NCI-H2196 treated with DMSO at 0.1 percent for 48 hours (cell line): ENCODE measurements at regions not wholly inside any gene's neighbourhood (a gene's known extent, or its start where the extent isn't known, plus 50 kb on each side); places are given as distances from the start of the nearest gene placed in this dataset.
"Not testable (repeated sequence)": the region's sequence is repeated elsewhere in the genome, so short reads cannot be mapped to it uniquely, and the experiment has no call there.

Experiments
- DNase-seq: peaks from one replicate; lab custom pipeline; 2025; ENCODE audit not compliant: unreplicated experiment; lab: John Stamatoyannopoulos, UW

GRCh38 chr13:34721631-34722595 lies 220.2 kb upstream of the NBEA start:
- no peak for DNase-seq

- no peak for DNase-seq
These were observed 219.1 kb upstream of the NBEA start for GRCh38 chr13:34722922-34723321.

- DNase-seq, result no peak
These were observed 211.1 kb upstream of the NBEA start for GRCh38 chr13:34730961-34731360.

GRCh38 chr13:34731486-34731885 lies 210.6 kb upstream of the NBEA start:
- no peak for DNase-seq

GRCh38 chr13:34733721-34734120 lies 208.3 kb upstream of the NBEA start:
- no peak for DNase-seq

GRCh38 chr13:34734932-34735331 lies 207.1 kb upstream of the NBEA start:
- DNase-seq, result no peak

- DNase-seq, result no peak
These were observed 203.6 kb upstream of the NBEA start for GRCh38 chr13:34738254-34738992.

GRCh38 chr13:34747056-34747455 lies 195.0 kb upstream of the NBEA start:
- not testable (repeated sequence) for DNase-seq

GRCh38 chr13:34747507-34747906 lies 194.6 kb upstream of the NBEA start:
- no peak for DNase-seq

GRCh38 chr13:34748073-34748472 lies 194.0 kb upstream of the NBEA start:
- peak; percentile 25 for DNase-seq

GRCh38 chr13:34748596-34748995 lies 193.5 kb upstream of the NBEA start:
- no peak for DNase-seq

- no peak for DNase-seq
These were observed 193.0 kb upstream of the NBEA start for GRCh38 chr13:34749046-34749445.

GRCh38 chr13:34750078-34750931 lies 191.8 kb upstream of the NBEA start:
- DNase-seq, result peak; percentile 5

GRCh38 chr13:34751044-34751443 lies 191.0 kb upstream of the NBEA start:
- no peak for DNase-seq

- no peak for DNase-seq
These were observed 190.6 kb upstream of the NBEA start for GRCh38 chr13:34751492-34751891.

GRCh38 chr13:34752283-34752960 lies 189.6 kb upstream of the NBEA start:
- no peak for DNase-seq

GRCh38 chr13:34756136-34756535 lies 185.9 kb upstream of the NBEA start:
- no peak for DNase-seq

- DNase-seq, result no peak
These were observed 185.5 kb upstream of the NBEA start for GRCh38 chr13:34756572-34756971.

GRCh38 chr13:34757441-34757840 lies 184.6 kb upstream of the NBEA start:
- no peak for DNase-seq

- DNase-seq, result no peak
These were observed 183.4 kb upstream of the NBEA start for GRCh38 chr13:34758628-34759027.

GRCh38 chr13:34762312-34762711 lies 179.8 kb upstream of the NBEA start:
- no peak for DNase-seq
